Liver (tissue), 3 donors: ENCODE measurements at regions not wholly inside any gene's neighbourhood (a gene's known extent, or its start where the extent isn't known, plus 50 kb on each side); places are given as distances from the start of the nearest gene placed in this dataset.

Source experiments
- CTCF ChIP-seq: fragments of 150-350 bp; IDR thresholded peaks from 2 replicates; pipeline ENCODE4 v1.5.1; 2017; ENCODE audit warnings: improper control_type of control experiment, low read depth, low read length; ENCODE audit not compliant: missing input control
- FOXA1 ChIP-seq: IDR thresholded peaks from 2 replicates; pipeline ENCODE4 v1.6.1; 2016; ENCODE audit warnings: antibody characterized with exemption
- JUND ChIP-seq, 2 donors: IDR thresholded peaks; 2 replicates each; pipeline ENCODE4 v1.6.1; 2016; ENCODE audit warnings: antibody characterized with exemption in 2 of 2
- RAD21 ChIP-seq, 2 donors: IDR thresholded peaks; 2 replicates each; pipeline ENCODE4 v1.6.1; 2016; ENCODE audit warnings: antibody characterized with exemption in 2 of 2, mild to moderate bottlenecking in 2 of 2
- SP1 ChIP-seq: IDR thresholded peaks from 2 replicates; pipeline ENCODE4 v1.6.1; 2018; ENCODE audit warnings: antibody characterized with exemption, mild to moderate bottlenecking
- TAF1 ChIP-seq: conservative IDR thresholded peaks from 2 replicates; pipeline ENCODE4 v1.6.1; 2016; ENCODE audit warnings: antibody characterized with exemption, mild to moderate bottlenecking
- YY1 ChIP-seq: IDR thresholded peaks from 2 replicates; pipeline ENCODE4 v1.6.1; 2016; ENCODE audit warnings: antibody characterized with exemption, mild to moderate bottlenecking
- TF ChIP-seq, protein P1 (sequence below): IDR thresholded peaks from 2 replicates; pipeline ENCODE4 v1.6.1; 2016; ENCODE audit warnings: antibody characterized with exemption
- TF ChIP-seq, protein P2 (sequence below): IDR thresholded peaks from 2 replicates; pipeline ENCODE4 v1.6.1; 2016; ENCODE audit warnings: antibody characterized with exemption
- TF ChIP-seq, protein P3 (sequence below): IDR thresholded peaks from 2 replicates; pipeline ENCODE4 v1.6.1; 2016; ENCODE audit warnings: antibody characterized with exemption, mild to moderate bottlenecking
- donor health status: healthy.
- donor health status: healthy.

DNA sequence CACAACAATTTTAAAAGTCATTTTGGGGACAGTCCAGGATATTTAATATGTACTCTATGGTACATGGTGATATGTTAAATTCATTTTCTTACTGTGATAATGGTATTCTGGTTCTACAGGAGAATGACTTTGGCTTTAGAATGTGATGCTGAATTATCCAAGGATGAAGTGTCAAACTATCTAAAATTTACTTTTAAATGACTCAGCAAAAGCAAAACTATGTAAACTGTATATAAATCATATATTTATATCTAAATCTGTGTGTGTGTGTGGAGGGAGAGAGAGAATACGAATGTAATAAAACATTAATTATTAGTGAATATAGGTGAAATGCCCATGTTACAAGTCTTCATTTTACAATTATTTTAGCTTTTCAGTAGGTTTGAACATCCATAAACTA is 733.8 kb upstream of the CA10 start:
- TF ChIP-seq JUND (IDR thresholded peaks at IDR 0.05) = no peak
- TF ChIP-seq TAF1 = no peak
- no peak for TF ChIP-seq CTCF
- TF ChIP-seq, protein P1, sequence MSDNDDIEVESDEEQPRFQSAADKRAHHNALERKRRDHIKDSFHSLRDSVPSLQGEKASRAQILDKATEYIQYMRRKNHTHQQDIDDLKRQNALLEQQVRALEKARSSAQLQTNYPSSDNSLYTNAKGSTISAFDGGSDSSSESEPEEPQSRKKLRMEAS = no peak
- no peak for TF ChIP-seq SP1
- no peak for TF ChIP-seq FOXA1
- TF ChIP-seq YY1 = no peak
- no peak for TF ChIP-seq RAD21 (IDR thresholded peaks at IDR 0.05)
- TF ChIP-seq, protein P2, sequence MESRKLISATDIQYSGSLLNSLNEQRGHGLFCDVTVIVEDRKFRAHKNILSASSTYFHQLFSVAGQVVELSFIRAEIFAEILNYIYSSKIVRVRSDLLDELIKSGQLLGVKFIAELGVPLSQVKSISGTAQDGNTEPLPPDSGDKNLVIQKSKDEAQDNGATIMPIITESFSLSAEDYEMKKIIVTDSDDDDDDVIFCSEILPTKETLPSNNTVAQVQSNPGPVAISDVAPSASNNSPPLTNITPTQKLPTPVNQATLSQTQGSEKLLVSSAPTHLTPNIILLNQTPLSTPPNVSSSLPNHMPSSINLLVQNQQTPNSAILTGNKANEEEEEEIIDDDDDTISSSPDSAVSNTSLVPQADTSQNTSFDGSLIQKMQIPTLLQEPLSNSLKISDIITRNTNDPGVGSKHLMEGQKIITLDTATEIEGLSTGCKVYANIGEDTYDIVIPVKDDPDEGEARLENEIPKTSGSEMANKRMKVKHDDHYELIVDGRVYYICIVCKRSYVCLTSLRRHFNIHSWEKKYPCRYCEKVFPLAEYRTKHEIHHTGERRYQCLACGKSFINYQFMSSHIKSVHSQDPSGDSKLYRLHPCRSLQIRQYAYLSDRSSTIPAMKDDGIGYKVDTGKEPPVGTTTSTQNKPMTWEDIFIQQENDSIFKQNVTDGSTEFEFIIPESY = no peak
- TF ChIP-seq, protein P3, sequence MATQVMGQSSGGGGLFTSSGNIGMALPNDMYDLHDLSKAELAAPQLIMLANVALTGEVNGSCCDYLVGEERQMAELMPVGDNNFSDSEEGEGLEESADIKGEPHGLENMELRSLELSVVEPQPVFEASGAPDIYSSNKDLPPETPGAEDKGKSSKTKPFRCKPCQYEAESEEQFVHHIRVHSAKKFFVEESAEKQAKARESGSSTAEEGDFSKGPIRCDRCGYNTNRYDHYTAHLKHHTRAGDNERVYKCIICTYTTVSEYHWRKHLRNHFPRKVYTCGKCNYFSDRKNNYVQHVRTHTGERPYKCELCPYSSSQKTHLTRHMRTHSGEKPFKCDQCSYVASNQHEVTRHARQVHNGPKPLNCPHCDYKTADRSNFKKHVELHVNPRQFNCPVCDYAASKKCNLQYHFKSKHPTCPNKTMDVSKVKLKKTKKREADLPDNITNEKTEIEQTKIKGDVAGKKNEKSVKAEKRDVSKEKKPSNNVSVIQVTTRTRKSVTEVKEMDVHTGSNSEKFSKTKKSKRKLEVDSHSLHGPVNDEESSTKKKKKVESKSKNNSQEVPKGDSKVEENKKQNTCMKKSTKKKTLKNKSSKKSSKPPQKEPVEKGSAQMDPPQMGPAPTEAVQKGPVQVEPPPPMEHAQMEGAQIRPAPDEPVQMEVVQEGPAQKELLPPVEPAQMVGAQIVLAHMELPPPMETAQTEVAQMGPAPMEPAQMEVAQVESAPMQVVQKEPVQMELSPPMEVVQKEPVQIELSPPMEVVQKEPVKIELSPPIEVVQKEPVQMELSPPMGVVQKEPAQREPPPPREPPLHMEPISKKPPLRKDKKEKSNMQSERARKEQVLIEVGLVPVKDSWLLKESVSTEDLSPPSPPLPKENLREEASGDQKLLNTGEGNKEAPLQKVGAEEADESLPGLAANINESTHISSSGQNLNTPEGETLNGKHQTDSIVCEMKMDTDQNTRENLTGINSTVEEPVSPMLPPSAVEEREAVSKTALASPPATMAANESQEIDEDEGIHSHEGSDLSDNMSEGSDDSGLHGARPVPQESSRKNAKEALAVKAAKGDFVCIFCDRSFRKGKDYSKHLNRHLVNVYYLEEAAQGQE = no peak
